Stimulated activated CD8-positive, alpha-beta memory T cell treated with anti-CD3 and anti-CD28 coated beads, Interleukin-15, amount 100 ng/mL, for 48 hours (primary cell): ENCODE measurements at regions not wholly inside any gene's neighbourhood (a gene's known extent, or its start where the extent isn't known, plus 50 kb on each side); places are given as distances from the start of the nearest gene placed in this dataset.

ENCODE experiments used
- DNase-seq, 2 donors: peaks; one replicate each; pipeline ENCODE4 v3.0.0-alpha.2; 2020; ENCODE audit warnings: low read depth in 2 of 2

GRCh38 chr6:137734005-137734874 lies 132.8 kb upstream of the TNFAIP3 start:
- DNase-seq: no peak

GRCh38 chr6:137734875-137735182 lies 132.2 kb upstream of the TNFAIP3 start:
- DNase-seq: no peak

- peak in 1 of 2 donors; percentile 13 for DNase-seq
Observed at GRCh38 chr6:137736048-137736818, 130.8 kb upstream of the TNFAIP3 start.

- DNase-seq: no peak
Observed at GRCh38 chr6:137736911-137737310, 130.1 kb upstream of the TNFAIP3 start.

GRCh38 chr6:137737836-137738596 lies 129.0 kb upstream of the TNFAIP3 start:
- no peak for DNase-seq

- DNase-seq: no peak
Observed at GRCh38 chr6:137738931-137739504, 128.0 kb upstream of the TNFAIP3 start.

GRCh38 chr6:137739544-137739943 lies 127.5 kb upstream of the TNFAIP3 start:
- no peak for DNase-seq

GRCh38 chr6:137740091-137740755 lies 126.8 kb upstream of the TNFAIP3 start:
- no peak for DNase-seq

- no peak for DNase-seq
Observed at GRCh38 chr6:137740967-137741761, 125.9 kb upstream of the TNFAIP3 start.

- no peak for DNase-seq
Observed at GRCh38 chr6:137743493-137743892, 123.6 kb upstream of the TNFAIP3 start.

GRCh38 chr6:137744877-137745276 lies 122.2 kb upstream of the TNFAIP3 start:
- no peak for DNase-seq

- no peak for DNase-seq
Observed at GRCh38 chr6:137745321-137745720, 121.7 kb upstream of the TNFAIP3 start.

GRCh38 chr6:137746264-137746663 lies 120.8 kb upstream of the TNFAIP3 start:
- DNase-seq: no peak

- DNase-seq: no peak
Observed at GRCh38 chr6:137749696-137750211, 117.3 kb upstream of the TNFAIP3 start.

- DNase-seq: no peak
Observed at GRCh38 chr6:137750297-137750696, 116.8 kb upstream of the TNFAIP3 start.

GRCh38 chr6:137751768-137752560 lies 115.1 kb upstream of the TNFAIP3 start:
- DNase-seq: no peak

GRCh38 chr6:137754366-137754765 lies 112.7 kb upstream of the TNFAIP3 start:
- no peak for DNase-seq

- no peak for DNase-seq
Observed at GRCh38 chr6:137754866-137755265, 112.2 kb upstream of the TNFAIP3 start.

- DNase-seq: no peak
Observed at GRCh38 chr6:137755284-137755683, 111.8 kb upstream of the TNFAIP3 start.

- DNase-seq: no peak
Observed at GRCh38 chr6:137756788-137757187, 110.3 kb upstream of the TNFAIP3 start.
